ENCODE measurements at regions not wholly inside any gene's neighbourhood (a gene's known extent, or its start where the extent isn't known, plus 50 kb on each side); places are given as distances from the start of the nearest gene placed in this dataset.

DNA sequence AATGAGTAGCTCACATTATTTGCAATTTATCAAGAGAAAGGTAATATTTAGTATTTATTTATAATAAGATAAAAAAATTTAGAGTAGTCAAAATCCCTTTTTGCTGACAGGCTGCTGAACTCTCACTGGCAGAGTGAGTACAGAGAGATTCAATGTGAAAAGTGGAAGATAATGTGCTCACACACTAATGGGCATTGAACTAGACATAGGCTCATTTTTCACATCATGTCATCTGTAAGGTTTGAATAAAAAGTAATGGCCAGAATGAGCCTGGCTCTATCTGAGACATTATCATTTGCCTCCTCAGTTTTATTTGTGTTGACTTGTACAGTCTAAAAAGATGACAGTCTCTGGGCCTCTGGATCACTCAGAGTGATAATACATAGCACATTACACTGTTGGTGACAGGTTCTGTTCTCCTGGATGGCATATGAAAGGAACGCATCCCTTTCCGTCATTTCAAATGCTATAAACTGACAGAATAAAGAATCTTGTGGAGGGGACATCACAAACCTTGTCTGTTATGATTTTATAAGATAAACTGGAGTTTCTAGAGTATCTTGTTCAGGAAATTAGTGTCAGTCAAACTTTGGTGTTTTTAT is 812.9 kb downstream of the NR4A2 start:
- Histone ChIP-seq H3K4me1 (no peaks in the 10 kb centered on the region), H3K27me3 (no peaks in the 10 kb centered on the region), H3K9me3 (no peaks in the 10 kb centered on the region), H3K4me3 (no peak overlapping the region), H3K27ac (no peak overlapping the region), H3K9ac (ENCODE audit: low read depth in 2 of 2, low read length in 2 of 2) (no peak overlapping the region), H3K36me3 (no peaks in the 10 kb centered on the region)
- TF ChIP-seq, protein P1, sequence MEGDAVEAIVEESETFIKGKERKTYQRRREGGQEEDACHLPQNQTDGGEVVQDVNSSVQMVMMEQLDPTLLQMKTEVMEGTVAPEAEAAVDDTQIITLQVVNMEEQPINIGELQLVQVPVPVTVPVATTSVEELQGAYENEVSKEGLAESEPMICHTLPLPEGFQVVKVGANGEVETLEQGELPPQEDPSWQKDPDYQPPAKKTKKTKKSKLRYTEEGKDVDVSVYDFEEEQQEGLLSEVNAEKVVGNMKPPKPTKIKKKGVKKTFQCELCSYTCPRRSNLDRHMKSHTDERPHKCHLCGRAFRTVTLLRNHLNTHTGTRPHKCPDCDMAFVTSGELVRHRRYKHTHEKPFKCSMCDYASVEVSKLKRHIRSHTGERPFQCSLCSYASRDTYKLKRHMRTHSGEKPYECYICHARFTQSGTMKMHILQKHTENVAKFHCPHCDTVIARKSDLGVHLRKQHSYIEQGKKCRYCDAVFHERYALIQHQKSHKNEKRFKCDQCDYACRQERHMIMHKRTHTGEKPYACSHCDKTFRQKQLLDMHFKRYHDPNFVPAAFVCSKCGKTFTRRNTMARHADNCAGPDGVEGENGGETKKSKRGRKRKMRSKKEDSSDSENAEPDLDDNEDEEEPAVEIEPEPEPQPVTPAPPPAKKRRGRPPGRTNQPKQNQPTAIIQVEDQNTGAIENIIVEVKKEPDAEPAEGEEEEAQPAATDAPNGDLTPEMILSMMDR (IDR thresholded peaks at IDR 0.05), result no peak
- intact Hi-C loops (cut with DNase I), result no loop called here
- no peak for DNase-seq

DNA sequence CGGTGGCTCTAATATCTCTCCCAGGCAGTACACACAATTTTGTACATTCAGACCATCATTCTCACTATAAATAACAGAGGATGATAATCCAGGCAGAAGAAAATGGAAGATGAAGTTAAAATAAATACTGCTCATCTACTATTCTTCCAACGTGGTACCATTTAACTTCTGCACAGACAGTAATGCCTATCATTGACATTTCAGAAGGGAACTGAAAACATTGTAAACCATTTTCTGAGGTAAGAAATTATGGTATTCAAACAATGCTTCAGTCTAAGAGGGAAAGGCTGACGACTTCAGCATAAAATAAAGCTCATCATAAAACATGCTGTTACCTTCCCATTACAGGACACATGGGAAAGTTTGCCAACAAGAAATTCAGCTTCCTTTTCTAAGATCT is 814.4 kb downstream of the NR4A2 start:
- Histone ChIP-seq H3K9me3 (no peaks in the 10 kb centered on the region), H3K27me3 (no peaks in the 10 kb centered on the region), H3K27ac (no peak overlapping the region), H3K9ac (ENCODE audit: low read depth in 2 of 2, low read length in 2 of 2) (no peak overlapping the region), H3K36me3 (no peaks in the 10 kb centered on the region), H3K4me3 (no peak overlapping the region), H3K4me1 (no peaks in the 10 kb centered on the region)
- TF ChIP-seq, protein P1 (IDR thresholded peaks at IDR 0.05), result no peak
- DNase-seq, result no peak
- intact Hi-C loops (cut with DNase I), result no loop called here

DNA sequence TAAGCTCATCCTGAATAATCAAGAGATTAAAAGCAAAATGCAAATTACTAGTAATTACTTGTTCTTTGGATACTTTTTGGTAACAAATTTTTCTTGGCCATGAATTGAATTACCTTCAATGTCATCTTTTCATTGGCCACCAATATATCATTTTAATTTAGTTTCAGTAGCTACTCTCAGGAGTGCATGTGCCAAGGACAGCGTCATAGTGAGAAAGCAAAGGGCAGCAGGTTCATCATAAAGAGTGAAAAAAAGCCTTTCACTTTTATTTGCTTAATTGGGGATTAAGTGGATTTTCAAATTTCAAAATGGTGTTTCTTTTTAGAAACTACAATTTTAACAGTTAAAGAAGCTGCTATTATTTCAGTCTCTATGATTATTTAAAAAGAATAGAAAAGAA is 815.2 kb downstream of the NR4A2 start:
- DNase-seq, result no peak
- TF ChIP-seq, protein P1 (IDR thresholded peaks at IDR 0.05), result no peak
- H3K27me3 ChIP-seq, result no peaks in the 10 kb centered on the region
- H3K9ac ChIP-seq (ENCODE audit: low read depth in 2 of 2, low read length in 2 of 2), result no peak overlapping the region
- no peak overlapping the region for H3K4me3 ChIP-seq
- no peaks in the 10 kb centered on the region for H3K36me3 ChIP-seq
- no peaks in the 10 kb centered on the region for H3K9me3 ChIP-seq
- H3K4me1 ChIP-seq, result no peaks in the 10 kb centered on the region
- no peak overlapping the region for H3K27ac ChIP-seq
- intact Hi-C loops (cut with DNase I), result no loop called here

DNA sequence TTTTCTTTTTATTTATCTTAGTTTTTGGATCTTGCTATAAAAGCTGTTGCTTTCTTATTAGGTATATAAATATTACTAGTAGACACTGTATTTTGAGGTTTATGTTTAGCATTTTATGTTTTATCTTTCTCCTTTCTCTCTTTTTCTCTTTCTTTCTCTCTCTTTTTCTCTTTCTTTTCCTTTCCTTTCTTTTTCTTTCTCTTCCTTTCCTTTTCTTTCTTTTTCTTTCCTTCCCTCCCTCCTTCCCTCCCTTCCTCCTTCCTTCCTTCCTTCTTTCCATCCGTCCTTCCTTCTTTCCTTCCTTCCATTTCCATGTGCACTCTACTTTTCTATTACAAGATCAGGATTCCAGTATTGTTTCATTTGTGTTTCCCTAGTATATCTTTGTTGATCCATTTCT is 814.8 kb downstream of the KCNJ3 start:
- Histone ChIP-seq H3K9me3 (no peaks in the 10 kb centered on the region), H3K36me3 (no peaks in the 10 kb centered on the region), H3K27me3 (no peaks in the 10 kb centered on the region), H3K9ac (ENCODE audit: low read depth in 2 of 2, low read length in 2 of 2) (no peak overlapping the region), H3K4me1 (no peaks in the 10 kb centered on the region), H3K27ac (no peak overlapping the region), H3K4me3 (no peak overlapping the region)
- TF ChIP-seq, protein P1 (IDR thresholded peaks at IDR 0.05), result no peak
- intact Hi-C loops (cut with DNase I), result no loop called here
- no peak for DNase-seq

DNA sequence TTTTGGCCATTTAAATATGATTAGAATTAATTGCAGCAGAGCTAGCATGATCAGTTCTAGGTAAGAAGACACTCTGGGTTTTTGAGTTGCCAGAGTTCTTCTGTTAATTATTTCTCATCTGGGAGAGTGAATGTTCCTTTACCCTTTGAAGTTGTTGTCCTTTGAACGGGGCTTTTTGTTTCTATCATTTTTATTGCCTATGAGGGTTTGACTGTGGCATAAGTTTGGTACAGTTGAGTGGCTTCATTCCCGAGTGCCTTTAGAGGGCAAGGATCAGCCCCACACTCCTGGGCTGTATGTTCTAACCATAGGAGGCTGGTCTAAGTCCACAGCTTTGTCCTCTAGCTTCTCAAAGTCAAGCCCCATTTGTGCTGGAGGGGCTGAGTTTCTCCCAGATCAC is 804.3 kb downstream of the KCNJ3 start:
- Histone ChIP-seq H3K4me1 (no peaks in the 10 kb centered on the region), H3K9me3 (no peaks in the 10 kb centered on the region), H3K27ac (no peak overlapping the region), H3K27me3 (no peaks in the 10 kb centered on the region), H3K36me3 (no peaks in the 10 kb centered on the region), H3K9ac (ENCODE audit: low read depth in 2 of 2, low read length in 2 of 2) (no peak overlapping the region), H3K4me3 (no peak overlapping the region)
- DNase-seq, result no peak
- intact Hi-C loops (cut with DNase I), result no loop called here
- TF ChIP-seq, protein P1 (IDR thresholded peaks at IDR 0.05), result no peak
